ENCODE measurements at regions not wholly inside any gene's neighbourhood (a gene's known extent, or its start where the extent isn't known, plus 50 kb on each side); places are given as distances from the start of the nearest gene placed in this dataset.

GRCh38 chr18:69291044-69291443 lies 109.6 kb upstream of the DOK6 start:
- intact Hi-C loops (cut with DNase I): no loop called here
- DNase-seq: no peak

- intact Hi-C loops (cut with DNase I): no loop called here
- no peak for DNase-seq
Measured at GRCh38 chr18:69291755-69292154, 108.9 kb upstream of the DOK6 start.

- intact Hi-C loops (cut with DNase I): no loop called here
- DNase-seq: no peak
Measured at GRCh38 chr18:69300185-69300584, 100.5 kb upstream of the DOK6 start.

- no peak for DNase-seq
- intact Hi-C loops (cut with DNase I): no loop called here
Measured at GRCh38 chr18:69308619-69309018, 92.1 kb upstream of the DOK6 start.

- no peak for DNase-seq
- intact Hi-C loops (cut with DNase I): no loop called here
Measured at GRCh38 chr18:69326094-69326493, 74.6 kb upstream of the DOK6 start.

- intact Hi-C loops (cut with DNase I): no loop called here
- no peak for DNase-seq
Measured at GRCh38 chr18:69328086-69328485, 72.6 kb upstream of the DOK6 start.

GRCh38 chr18:69330385-69331005 lies 70.2 kb upstream of the DOK6 start:
- DNase-seq: no peak
- intact Hi-C loops (cut with DNase I): no loop called here

GRCh38 chr18:69349912-69350597 lies 50.6 kb upstream of the DOK6 start:
- intact Hi-C loops (cut with DNase I): no loop called here
- no peak for DNase-seq
